NCI-H524 treated with DMSO at 0.1 percent for 48 hours (cell line): ENCODE measurements at regions not wholly inside any gene's neighbourhood (a gene's known extent, or its start where the extent isn't known, plus 50 kb on each side); places are given as distances from the start of the nearest gene placed in this dataset.
"Not testable (repeated sequence)": the region's sequence is repeated elsewhere in the genome, so short reads cannot be mapped to it uniquely, and the experiment has no call there.

Experiments
- DNase-seq: peaks from one replicate; lab custom pipeline; 2025; lab: John Stamatoyannopoulos, UW

GRCh38 chr21:15431053-15431452 lies 298.7 kb upstream of the USP25 start:
- no peak for DNase-seq

- no peak for DNase-seq
Observed at GRCh38 chr21:15433091-15433490, 296.7 kb upstream of the USP25 start.

- DNase-seq, result no peak
Observed at GRCh38 chr21:15434163-15434905, 295.4 kb upstream of the USP25 start.

GRCh38 chr21:15436031-15436430 lies 293.8 kb upstream of the USP25 start:
- DNase-seq, result no peak

GRCh38 chr21:15437883-15438282 lies 291.9 kb upstream of the USP25 start:
- DNase-seq, result no peak

GRCh38 chr21:15439726-15440125 lies 290.1 kb upstream of the USP25 start:
- no peak for DNase-seq

- DNase-seq, result no peak
Observed at GRCh38 chr21:15441060-15441493, 288.7 kb upstream of the USP25 start.

GRCh38 chr21:15441992-15442391 lies 287.8 kb upstream of the USP25 start:
- no peak for DNase-seq

GRCh38 chr21:15442743-15443469 lies 286.9 kb upstream of the USP25 start:
- DNase-seq, result no peak

GRCh38 chr21:15443740-15444117 lies 286.1 kb upstream of the USP25 start:
- DNase-seq, result no peak

GRCh38 chr21:15444118-15444960 lies 285.4 kb upstream of the USP25 start:
- DNase-seq, result no peak

GRCh38 chr21:15445327-15445726 lies 284.5 kb upstream of the USP25 start:
- DNase-seq, result no peak

- no peak for DNase-seq
Observed at GRCh38 chr21:15446223-15446622, 283.6 kb upstream of the USP25 start.

- DNase-seq, result no peak
Observed at GRCh38 chr21:15449556-15449955, 280.2 kb upstream of the USP25 start.

- no peak for DNase-seq
Observed at GRCh38 chr21:15453261-15453660, 276.5 kb upstream of the USP25 start.

GRCh38 chr21:15453785-15454184 lies 276.0 kb upstream of the USP25 start:
- not testable (repeated sequence) for DNase-seq

GRCh38 chr21:15454931-15455330 lies 274.9 kb upstream of the USP25 start:
- not testable (repeated sequence) for DNase-seq

GRCh38 chr21:15455819-15456462 lies 273.8 kb upstream of the USP25 start:
- DNase-seq, result no peak

GRCh38 chr21:15457965-15458364 lies 271.8 kb upstream of the USP25 start:
- DNase-seq, result no peak

- no peak for DNase-seq
Observed at GRCh38 chr21:15462092-15462491, 267.7 kb upstream of the USP25 start.

GRCh38 chr21:15466329-15466728 lies 263.5 kb upstream of the USP25 start:
- no peak for DNase-seq

GRCh38 chr21:15468368-15468767 lies 261.4 kb upstream of the USP25 start:
- DNase-seq, result no peak
